ENCODE measurements at regions not wholly inside any gene's neighbourhood (a gene's known extent, or its start where the extent isn't known, plus 50 kb on each side); places are given as distances from the start of the nearest gene placed in this dataset.
A peak's percentile ranks its signal among the peaks of the same experiment; 100 is the strongest.
"Not testable (repeated sequence)": the region's sequence is repeated elsewhere in the genome, so short reads cannot be mapped to it uniquely, and the experiment has no call there.

- DNase-seq (ENCODE audit: low spot score): no peak
These were observed 257.7 kb upstream of the MYT1L start for GRCh38 chr2:2588777-2589176.

- DNase-seq (ENCODE audit: low spot score): no peak
These were observed 256.3 kb upstream of the MYT1L start for GRCh38 chr2:2587354-2587753.

GRCh38 chr2:2586931-2587330, 255.9 kb upstream of the MYT1L start:
- no peak for DNase-seq (ENCODE audit: low spot score)

- DNase-seq (ENCODE audit: low spot score): no peak
These were observed 255.1 kb upstream of the MYT1L start for GRCh38 chr2:2586068-2586776.

GRCh38 chr2:2582998-2583545, 252.0 kb upstream of the MYT1L start:
- no peak for DNase-seq (ENCODE audit: low spot score)

GRCh38 chr2:2581331-2582159, 250.5 kb upstream of the MYT1L start:
- no peak for DNase-seq (ENCODE audit: low spot score)

GRCh38 chr2:2580841-2581240, 249.8 kb upstream of the MYT1L start:
- DNase-seq (ENCODE audit: low spot score): not testable (repeated sequence)

GRCh38 chr2:2580341-2580740, 249.3 kb upstream of the MYT1L start:
- DNase-seq (ENCODE audit: low spot score): no peak

GRCh38 chr2:2579814-2580213, 248.7 kb upstream of the MYT1L start:
- DNase-seq (ENCODE audit: low spot score): no peak

- DNase-seq (ENCODE audit: low spot score): peak; percentile 95
These were observed 246.3 kb upstream of the MYT1L start for GRCh38 chr2:2577407-2577831.

- no peak for DNase-seq (ENCODE audit: low spot score)
These were observed 244.9 kb upstream of the MYT1L start for GRCh38 chr2:2575870-2576386.

- no peak for DNase-seq (ENCODE audit: low spot score)
These were observed 244.1 kb upstream of the MYT1L start for GRCh38 chr2:2575181-2575577.

GRCh38 chr2:2574401-2575180, 243.5 kb upstream of the MYT1L start:
- no peak for DNase-seq (ENCODE audit: low spot score)

GRCh38 chr2:2573658-2574293, 242.7 kb upstream of the MYT1L start:
- no peak for DNase-seq (ENCODE audit: low spot score)

GRCh38 chr2:2573205-2573604, 242.1 kb upstream of the MYT1L start:
- DNase-seq (ENCODE audit: low spot score): no peak

GRCh38 chr2:2572393-2573204, 241.5 kb upstream of the MYT1L start:
- DNase-seq (ENCODE audit: low spot score): no peak

GRCh38 chr2:2571301-2572150, 240.5 kb upstream of the MYT1L start:
- DNase-seq (ENCODE audit: low spot score): no peak

GRCh38 chr2:2570871-2571270, 239.8 kb upstream of the MYT1L start:
- no peak for DNase-seq (ENCODE audit: low spot score)

GRCh38 chr2:2570360-2570759, 239.3 kb upstream of the MYT1L start:
- no peak for DNase-seq (ENCODE audit: low spot score)

GRCh38 chr2:2569836-2570235, 238.8 kb upstream of the MYT1L start:
- DNase-seq (ENCODE audit: low spot score): no peak
